ENCODE measurements at regions not wholly inside any gene's neighbourhood (a gene's known extent, or its start where the extent isn't known, plus 50 kb on each side); places are given as distances from the start of the nearest gene placed in this dataset.

DNA sequence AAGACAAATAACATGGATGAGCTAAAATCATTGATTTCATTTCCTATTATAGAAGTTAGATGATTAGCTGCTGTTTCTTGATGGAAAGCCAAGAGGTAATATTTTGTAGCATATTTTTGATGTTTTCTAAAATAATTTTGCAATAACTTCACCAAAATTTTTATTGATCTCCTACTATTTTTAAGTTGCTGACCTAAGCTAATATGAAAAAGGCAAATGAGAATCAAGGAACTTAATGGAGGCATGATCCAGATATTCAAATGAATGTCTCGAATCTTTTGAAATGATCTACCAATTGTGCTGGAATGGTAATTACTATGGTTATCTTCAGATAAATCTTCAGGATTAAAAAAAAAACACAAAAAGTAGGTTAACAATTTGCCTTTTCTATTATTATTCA lies 1591.4 kb upstream of the PCDH7 start:
- no TSS peak for BruUV-seq (replicated peaks)
- H4K20me1 ChIP-seq (ENCODE audit: insufficient read depth): no peaks in the 10 kb centered on the region
- H3K4me3 ChIP-seq: no peak overlapping the region
- H3K9me2 ChIP-seq (ENCODE audit: insufficient read depth): no peaks in the 10 kb centered on the region
- no peak overlapping the region for H3K27ac ChIP-seq
- no peak for TF ChIP-seq EZH2 (IDR thresholded peaks at IDR 0.05; ENCODE audit: low read depth)
- TF ChIP-seq CTCF (conservative IDR thresholded peaks at IDR 0.05): no peak
- no peaks in the 10 kb centered on the region for H3K4me1 ChIP-seq (replicated peaks; ENCODE audit: insufficient read depth)
- H3K27me3 ChIP-seq (ENCODE audit: insufficient read depth, low read depth): no peaks in the 10 kb centered on the region
- intact Hi-C loops (cut with micrococcal nuclease; ENCODE audit: unreplicated experiment): no loop called here
- H3K9me3 ChIP-seq (ENCODE audit: insufficient read depth, low read depth): no peaks in the 10 kb centered on the region
- no peaks in the 10 kb centered on the region for H3K36me3 ChIP-seq (ENCODE audit: low read depth)
- CTCF ChIA-PET: no interaction called here
- H2AFZ ChIP-seq: no peak overlapping the region
- no peaks in the 10 kb centered on the region for H3F3A ChIP-seq (ENCODE audit: insufficient read depth, low read depth)
- no peak for DNase-seq
- no peak overlapping the region for H3K4me2 ChIP-seq
- no peaks in the 10 kb centered on the region for H3K79me2 ChIP-seq (ENCODE audit: low read depth)
- POLR2A ChIA-PET (ENCODE audit: unreplicated experiment): no interaction called here

- no TSS peak for BruUV-seq (replicated peaks)
- no peak overlapping the region for H3K27ac ChIP-seq
- H3K79me2 ChIP-seq (ENCODE audit: low read depth): no peaks in the 10 kb centered on the region
- no peaks in the 10 kb centered on the region for H4K20me1 ChIP-seq (ENCODE audit: insufficient read depth)
- H3K36me3 ChIP-seq (ENCODE audit: low read depth): no peaks in the 10 kb centered on the region
- H3K27me3 ChIP-seq (ENCODE audit: insufficient read depth, low read depth): no peaks in the 10 kb centered on the region
- DNase-seq: no peak
- H3K4me1 ChIP-seq (replicated peaks; ENCODE audit: insufficient read depth): no peaks in the 10 kb centered on the region
- POLR2A ChIA-PET (ENCODE audit: unreplicated experiment): no interaction called here
- TF ChIP-seq EZH2 (IDR thresholded peaks at IDR 0.05; ENCODE audit: low read depth) (no peak), CTCF (conservative IDR thresholded peaks at IDR 0.05) (no peak)
- H3K4me2 ChIP-seq: no peak overlapping the region
- no peaks in the 10 kb centered on the region for H3K9me2 ChIP-seq (ENCODE audit: insufficient read depth)
- intact Hi-C loops (cut with micrococcal nuclease; ENCODE audit: unreplicated experiment): no loop called here
- H3K9me3 ChIP-seq (ENCODE audit: insufficient read depth, low read depth): no peaks in the 10 kb centered on the region
- CTCF ChIA-PET: no interaction called here
- no peak overlapping the region for H3K4me3 ChIP-seq
- no peak overlapping the region for H2AFZ ChIP-seq
- H3F3A ChIP-seq (ENCODE audit: insufficient read depth, low read depth): no peaks in the 10 kb centered on the region
Observed at GRCh38 chr4:29131304-29131703, 1588.9 kb upstream of the PCDH7 start.

DNA sequence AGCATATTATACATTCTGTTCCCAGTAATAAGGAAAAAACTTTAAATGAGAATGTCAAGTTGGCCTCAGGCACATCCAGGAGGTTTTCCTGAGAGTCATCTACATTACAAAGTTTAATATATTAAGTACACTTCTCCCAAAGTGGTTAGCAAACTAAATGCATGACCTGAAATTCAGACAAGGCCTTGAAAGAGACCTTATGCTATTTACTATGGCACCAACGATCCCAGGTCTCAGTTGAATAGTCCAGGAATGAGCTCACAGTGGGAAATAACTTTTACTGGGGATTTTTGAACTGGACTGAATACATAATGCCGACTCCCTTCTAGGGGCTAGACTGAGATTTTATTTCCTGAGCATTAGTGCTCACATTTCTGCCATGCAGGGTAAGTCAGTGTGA lies 1577.5 kb upstream of the PCDH7 start:
- H3F3A ChIP-seq (ENCODE audit: insufficient read depth, low read depth): no peaks in the 10 kb centered on the region
- DNase-seq: no peak
- no peak overlapping the region for H3K27ac ChIP-seq
- no peaks in the 10 kb centered on the region for H3K9me2 ChIP-seq (ENCODE audit: insufficient read depth)
- H2AFZ ChIP-seq: no peak overlapping the region
- no peak overlapping the region for H3K4me3 ChIP-seq
- intact Hi-C loops (cut with micrococcal nuclease; ENCODE audit: unreplicated experiment): no loop called here
- CTCF ChIA-PET: no interaction called here
- no peaks in the 10 kb centered on the region for H4K20me1 ChIP-seq (ENCODE audit: insufficient read depth)
- H3K4me2 ChIP-seq: no peak overlapping the region
- no peaks in the 10 kb centered on the region for H3K9me3 ChIP-seq (ENCODE audit: insufficient read depth, low read depth)
- H3K36me3 ChIP-seq (ENCODE audit: low read depth): no peaks in the 10 kb centered on the region
- no TSS peak for BruUV-seq (replicated peaks)
- no peaks in the 10 kb centered on the region for H3K79me2 ChIP-seq (ENCODE audit: low read depth)
- POLR2A ChIA-PET (ENCODE audit: unreplicated experiment): no interaction called here
- H3K27me3 ChIP-seq (ENCODE audit: insufficient read depth, low read depth): no peaks in the 10 kb centered on the region
- no peaks in the 10 kb centered on the region for H3K4me1 ChIP-seq (replicated peaks; ENCODE audit: insufficient read depth)
- TF ChIP-seq EZH2 (IDR thresholded peaks at IDR 0.05; ENCODE audit: low read depth): no peak
- TF ChIP-seq CTCF (conservative IDR thresholded peaks at IDR 0.05): no peak
